ENCODE measurements at regions not wholly inside any gene's neighbourhood (a gene's known extent, or its start where the extent isn't known, plus 50 kb on each side); places are given as distances from the start of the nearest gene placed in this dataset.

DNA sequence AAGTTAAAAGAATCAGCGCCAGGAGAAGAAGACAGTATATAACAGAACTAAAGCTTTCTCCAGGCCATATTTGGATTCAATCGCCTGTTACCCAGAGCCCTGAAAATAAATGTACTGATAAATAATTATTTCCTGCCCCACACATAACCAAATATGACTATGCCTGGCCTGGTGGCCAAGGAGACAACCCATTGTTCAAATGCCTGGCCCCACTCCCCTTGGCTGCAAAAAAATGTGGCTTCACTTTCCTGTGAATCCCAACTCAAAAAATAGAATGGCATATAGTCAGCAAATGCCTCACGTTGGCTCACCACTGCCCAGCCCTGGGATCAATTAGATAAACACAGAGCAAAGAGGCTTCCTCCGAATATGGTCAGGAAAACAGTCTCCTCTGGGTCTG, 472.1 kb downstream of the BCL11B start:
- TF ChIP-seq, protein P1, sequence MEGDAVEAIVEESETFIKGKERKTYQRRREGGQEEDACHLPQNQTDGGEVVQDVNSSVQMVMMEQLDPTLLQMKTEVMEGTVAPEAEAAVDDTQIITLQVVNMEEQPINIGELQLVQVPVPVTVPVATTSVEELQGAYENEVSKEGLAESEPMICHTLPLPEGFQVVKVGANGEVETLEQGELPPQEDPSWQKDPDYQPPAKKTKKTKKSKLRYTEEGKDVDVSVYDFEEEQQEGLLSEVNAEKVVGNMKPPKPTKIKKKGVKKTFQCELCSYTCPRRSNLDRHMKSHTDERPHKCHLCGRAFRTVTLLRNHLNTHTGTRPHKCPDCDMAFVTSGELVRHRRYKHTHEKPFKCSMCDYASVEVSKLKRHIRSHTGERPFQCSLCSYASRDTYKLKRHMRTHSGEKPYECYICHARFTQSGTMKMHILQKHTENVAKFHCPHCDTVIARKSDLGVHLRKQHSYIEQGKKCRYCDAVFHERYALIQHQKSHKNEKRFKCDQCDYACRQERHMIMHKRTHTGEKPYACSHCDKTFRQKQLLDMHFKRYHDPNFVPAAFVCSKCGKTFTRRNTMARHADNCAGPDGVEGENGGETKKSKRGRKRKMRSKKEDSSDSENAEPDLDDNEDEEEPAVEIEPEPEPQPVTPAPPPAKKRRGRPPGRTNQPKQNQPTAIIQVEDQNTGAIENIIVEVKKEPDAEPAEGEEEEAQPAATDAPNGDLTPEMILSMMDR (IDR thresholded peaks at IDR 0.05; ENCODE audit: low read depth, low read length) = no peak
- no peak for TF ChIP-seq POLR2A (IDR thresholded peaks at IDR 0.05; ENCODE audit: extremely low read depth, insufficient read length)

Data from NB4 (cell line).